ENCODE measurements at regions not wholly inside any gene's neighbourhood (a gene's known extent, or its start where the extent isn't known, plus 50 kb on each side); places are given as distances from the start of the nearest gene placed in this dataset.

- Histone ChIP-seq H3K4me3 (ENCODE audit: low read length) (no peak overlapping the region), H3K9ac (ENCODE audit: low read length) (no peak overlapping the region), H3K4me1 (ENCODE audit: control insufficient read depth, insufficient read depth, low read length) (no peaks in the 10 kb centered on the region), H3K36me3 (ENCODE audit: control insufficient read depth, insufficient read depth, low read length) (no peaks in the 10 kb centered on the region), H3K27me3 (ENCODE audit: control insufficient read depth, insufficient read depth, low read length) (no peaks in the 10 kb centered on the region), H3K9me3 (ENCODE audit: control insufficient read depth, low read length) (no peaks in the 10 kb centered on the region)
These were observed 430.7 kb downstream of the EDEM1 start for GRCh38 chr3:5618170-5618569.

- H3K9ac ChIP-seq (ENCODE audit: low read length) = no peak overlapping the region
- no peaks in the 10 kb centered on the region for H3K36me3 ChIP-seq (ENCODE audit: control insufficient read depth, insufficient read depth, low read length)
- no peaks in the 10 kb centered on the region for H3K27me3 ChIP-seq (ENCODE audit: control insufficient read depth, insufficient read depth, low read length)
- H3K4me1 ChIP-seq (ENCODE audit: control insufficient read depth, insufficient read depth, low read length) = no peaks in the 10 kb centered on the region
- no peaks in the 10 kb centered on the region for H3K9me3 ChIP-seq (ENCODE audit: control insufficient read depth, low read length)
- H3K4me3 ChIP-seq (ENCODE audit: low read length) = no peak overlapping the region
These were observed 442.9 kb downstream of the EDEM1 start for GRCh38 chr3:5630406-5630805.

- no peaks in the 10 kb centered on the region for H3K27me3 ChIP-seq (ENCODE audit: control insufficient read depth, insufficient read depth, low read length)
- no peaks in the 10 kb centered on the region for H3K4me1 ChIP-seq (ENCODE audit: control insufficient read depth, insufficient read depth, low read length)
- H3K9me3 ChIP-seq (ENCODE audit: control insufficient read depth, low read length) = no peaks in the 10 kb centered on the region
- H3K9ac ChIP-seq (ENCODE audit: low read length) = no peak overlapping the region
- H3K4me3 ChIP-seq (ENCODE audit: low read length) = no peak overlapping the region
- H3K36me3 ChIP-seq (ENCODE audit: control insufficient read depth, insufficient read depth, low read length) = no peaks in the 10 kb centered on the region
These were observed 446.5 kb downstream of the EDEM1 start for GRCh38 chr3:5633960-5634359.

GRCh38 chr3:5634411-5634810, 446.9 kb downstream of the EDEM1 start:
- Histone ChIP-seq H3K36me3 (ENCODE audit: control insufficient read depth, insufficient read depth, low read length) (no peaks in the 10 kb centered on the region), H3K9ac (ENCODE audit: low read length) (no peak overlapping the region), H3K4me1 (ENCODE audit: control insufficient read depth, insufficient read depth, low read length) (no peaks in the 10 kb centered on the region), H3K4me3 (ENCODE audit: low read length) (no peak overlapping the region), H3K9me3 (ENCODE audit: control insufficient read depth, low read length) (no peaks in the 10 kb centered on the region), H3K27me3 (ENCODE audit: control insufficient read depth, insufficient read depth, low read length) (no peaks in the 10 kb centered on the region)

- Histone ChIP-seq H3K27me3 (ENCODE audit: control insufficient read depth, insufficient read depth, low read length) (no peaks in the 10 kb centered on the region), H3K4me1 (ENCODE audit: control insufficient read depth, insufficient read depth, low read length) (no peaks in the 10 kb centered on the region), H3K36me3 (ENCODE audit: control insufficient read depth, insufficient read depth, low read length) (no peaks in the 10 kb centered on the region), H3K4me3 (ENCODE audit: low read length) (no peak overlapping the region), H3K9ac (ENCODE audit: low read length) (no peak overlapping the region), H3K9me3 (ENCODE audit: control insufficient read depth, low read length) (no peaks in the 10 kb centered on the region)
These were observed 448.2 kb downstream of the EDEM1 start for GRCh38 chr3:5635746-5636145.

- Histone ChIP-seq H3K4me1 (ENCODE audit: control insufficient read depth, insufficient read depth, low read length) (no peaks in the 10 kb centered on the region), H3K9me3 (ENCODE audit: control insufficient read depth, low read length) (no peaks in the 10 kb centered on the region), H3K4me3 (ENCODE audit: low read length) (no peak overlapping the region), H3K27me3 (ENCODE audit: control insufficient read depth, insufficient read depth, low read length) (no peaks in the 10 kb centered on the region), H3K36me3 (ENCODE audit: control insufficient read depth, insufficient read depth, low read length) (no peaks in the 10 kb centered on the region), H3K9ac (ENCODE audit: low read length) (no peak overlapping the region)
These were observed 451.0 kb downstream of the EDEM1 start for GRCh38 chr3:5638550-5638949.

GRCh38 chr3:5644773-5645670, 457.5 kb downstream of the EDEM1 start:
- no peaks in the 10 kb centered on the region for H3K36me3 ChIP-seq (ENCODE audit: control insufficient read depth, insufficient read depth, low read length)
- no peak overlapping the region for H3K4me3 ChIP-seq (ENCODE audit: low read length)
- H3K27me3 ChIP-seq (ENCODE audit: control insufficient read depth, insufficient read depth, low read length) = no peaks in the 10 kb centered on the region
- H3K4me1 ChIP-seq (ENCODE audit: control insufficient read depth, insufficient read depth, low read length) = no peaks in the 10 kb centered on the region
- no peaks in the 10 kb centered on the region for H3K9me3 ChIP-seq (ENCODE audit: control insufficient read depth, low read length)
- no peak overlapping the region for H3K9ac ChIP-seq (ENCODE audit: low read length)

GRCh38 chr3:5645692-5646410, 458.3 kb downstream of the EDEM1 start:
- no peaks in the 10 kb centered on the region for H3K27me3 ChIP-seq (ENCODE audit: control insufficient read depth, insufficient read depth, low read length)
- no peak overlapping the region for H3K4me3 ChIP-seq (ENCODE audit: low read length)
- H3K9ac ChIP-seq (ENCODE audit: low read length) = no peak overlapping the region
- no peaks in the 10 kb centered on the region for H3K4me1 ChIP-seq (ENCODE audit: control insufficient read depth, insufficient read depth, low read length)
- H3K9me3 ChIP-seq (ENCODE audit: control insufficient read depth, low read length) = no peaks in the 10 kb centered on the region
- H3K36me3 ChIP-seq (ENCODE audit: control insufficient read depth, insufficient read depth, low read length) = no peaks in the 10 kb centered on the region

GRCh38 chr3:5650303-5650702, 462.8 kb downstream of the EDEM1 start:
- no peak overlapping the region for H3K4me3 ChIP-seq (ENCODE audit: low read length)
- no peaks in the 10 kb centered on the region for H3K9me3 ChIP-seq (ENCODE audit: control insufficient read depth, low read length)
- no peaks in the 10 kb centered on the region for H3K27me3 ChIP-seq (ENCODE audit: control insufficient read depth, insufficient read depth, low read length)
- H3K36me3 ChIP-seq (ENCODE audit: control insufficient read depth, insufficient read depth, low read length) = no peaks in the 10 kb centered on the region
- no peak overlapping the region for H3K9ac ChIP-seq (ENCODE audit: low read length)
- no peaks in the 10 kb centered on the region for H3K4me1 ChIP-seq (ENCODE audit: control insufficient read depth, insufficient read depth, low read length)

- H3K36me3 ChIP-seq (ENCODE audit: control insufficient read depth, insufficient read depth, low read length) = no peaks in the 10 kb centered on the region
- H3K27me3 ChIP-seq (ENCODE audit: control insufficient read depth, insufficient read depth, low read length) = no peaks in the 10 kb centered on the region
- no peak overlapping the region for H3K9ac ChIP-seq (ENCODE audit: low read length)
- H3K4me1 ChIP-seq (ENCODE audit: control insufficient read depth, insufficient read depth, low read length) = no peaks in the 10 kb centered on the region
- H3K9me3 ChIP-seq (ENCODE audit: control insufficient read depth, low read length) = no peaks in the 10 kb centered on the region
- H3K4me3 ChIP-seq (ENCODE audit: low read length) = no peak overlapping the region
These were observed 463.8 kb downstream of the EDEM1 start for GRCh38 chr3:5651351-5651750.

GRCh38 chr3:5653426-5654143, 466.1 kb downstream of the EDEM1 start:
- H3K9me3 ChIP-seq (ENCODE audit: control insufficient read depth, low read length) = no peaks in the 10 kb centered on the region
- H3K27me3 ChIP-seq (ENCODE audit: control insufficient read depth, insufficient read depth, low read length) = no peaks in the 10 kb centered on the region
- H3K9ac ChIP-seq (ENCODE audit: low read length) = no peak overlapping the region
- H3K36me3 ChIP-seq (ENCODE audit: control insufficient read depth, insufficient read depth, low read length) = no peaks in the 10 kb centered on the region
- no peaks in the 10 kb centered on the region for H3K4me1 ChIP-seq (ENCODE audit: control insufficient read depth, insufficient read depth, low read length)
- no peak overlapping the region for H3K4me3 ChIP-seq (ENCODE audit: low read length)

GRCh38 chr3:5657106-5657505, 469.6 kb downstream of the EDEM1 start:
- Histone ChIP-seq H3K9ac (ENCODE audit: low read length) (no peak overlapping the region), H3K4me1 (ENCODE audit: control insufficient read depth, insufficient read depth, low read length) (no peaks in the 10 kb centered on the region), H3K36me3 (ENCODE audit: control insufficient read depth, insufficient read depth, low read length) (no peaks in the 10 kb centered on the region), H3K9me3 (ENCODE audit: control insufficient read depth, low read length) (no peaks in the 10 kb centered on the region), H3K27me3 (ENCODE audit: control insufficient read depth, insufficient read depth, low read length) (no peaks in the 10 kb centered on the region), H3K4me3 (ENCODE audit: low read length) (no peak overlapping the region)

Measured in mucosa of stomach (tissue), 1 donor.